GM23338 (cell line): ENCODE measurements at regions not wholly inside any gene's neighbourhood (a gene's known extent, or its start where the extent isn't known, plus 50 kb on each side); places are given as distances from the start of the nearest gene placed in this dataset.

Experiments used
- ATAC-seq: fragments of 200-7000 bp; cut with Tn5 transposase; 3 replicates; pipeline ENCODE4 v1.9.1; 2020
- DNase-seq: peaks from one replicate; pipeline ENCODE4 v3.0.0-alpha.2; 2015; ENCODE audit warnings: low spot score
- H2AFZ ChIP-seq: fragments of 200-600 bp; sonication (generic); 2 replicates; pipeline ENCODE4 v1.8.0; 2016; ENCODE audit warnings: antibody characterized with exemption, mild to moderate bottlenecking, moderate library complexity
- H3F3A ChIP-seq: fragments of 200-600 bp; sonication (generic); replicated peaks from 2 replicates; pipeline ENCODE4 v1.8.0; 2017; ENCODE audit warnings: antibody characterized with exemption, mixed run types, low read depth
- H3K27ac ChIP-seq: fragments of 200-600 bp; sonication (generic); 2 replicates; pipeline ENCODE4 v1.6.1; 2016; ENCODE audit warnings: low read depth
- H3K27me3 ChIP-seq: fragments of 200-600 bp; sonication (generic); 2 replicates; pipeline ENCODE4 v1.8.0; 2016; ENCODE audit warnings: mild to moderate bottlenecking, mixed run types, moderate library complexity; ENCODE audit not compliant: insufficient read depth
- H3K36me3 ChIP-seq: fragments of 200-600 bp; sonication (generic); 2 replicates; pipeline ENCODE4 v1.8.0; 2016; ENCODE audit warnings: mild to moderate bottlenecking; ENCODE audit not compliant: insufficient read depth
- H3K4me1 ChIP-seq: fragments of 200-600 bp; sonication (generic); 2 replicates; pipeline ENCODE4 v1.8.0; 2016; ENCODE audit warnings: mild to moderate bottlenecking, moderate library complexity; ENCODE audit not compliant: insufficient read depth
- H3K4me2 ChIP-seq: fragments of 200-600 bp; sonication (generic); 2 replicates; pipeline ENCODE4 v1.7.1; 2017; ENCODE audit warnings: mixed run types
- H3K4me3 ChIP-seq: fragments of 200-600 bp; sonication (generic); 2 replicates; pipeline ENCODE4 v1.6.1; 2016; ENCODE audit warnings: mixed run types
- H3K79me2 ChIP-seq: fragments of 200-600 bp; sonication (generic); replicated peaks from 2 replicates; pipeline ENCODE4 v1.8.0; 2017; ENCODE audit warnings: mild to moderate bottlenecking; ENCODE audit not compliant: insufficient read depth
- H3K9me2 ChIP-seq: fragments of 200-600 bp; sonication (generic); 2 replicates; pipeline ENCODE4 v1.8.0; 2017; ENCODE audit not compliant: insufficient read depth
- H4K20me1 ChIP-seq: fragments of 200-600 bp; sonication (generic); replicated peaks from 2 replicates; pipeline ENCODE4 v1.8.0; 2017; ENCODE audit warnings: mild to moderate bottlenecking; ENCODE audit not compliant: insufficient read depth
- H3K27ac Mint-ChIP-seq: 2 replicates; pipeline ENCODE4 v1.8.0; 2020; ENCODE audit warnings: inconsistent platforms, mild to moderate bottlenecking, moderate library complexity, mixed read lengths
- H3K27me3 Mint-ChIP-seq: 3 replicates; pipeline ENCODE4 v1.8.0; 2022; ENCODE audit warnings: low read depth, mild to moderate bottlenecking, moderate library complexity, mixed read lengths, inconsistent platforms; ENCODE audit not compliant: insufficient read depth, poor library complexity
- H3K36me3 Mint-ChIP-seq: 3 replicates; pipeline ENCODE4 v1.8.0; 2021; ENCODE audit warnings: low read depth, mild to moderate bottlenecking, inconsistent platforms, moderate library complexity, mixed read lengths
- H3K4me1 Mint-ChIP-seq: 3 replicates; pipeline ENCODE4 v1.8.0; 2020; ENCODE audit warnings: mild to moderate bottlenecking, inconsistent platforms, mixed read lengths
- H3K4me3 Mint-ChIP-seq: 3 replicates; pipeline ENCODE4 v1.8.0; 2021; ENCODE audit warnings: moderate library complexity, mild to moderate bottlenecking, inconsistent platforms, mixed read lengths
- H3K9me3 Mint-ChIP-seq: 3 replicates; pipeline ENCODE4 v1.8.0; 2020; ENCODE audit warnings: moderate library complexity, mild to moderate bottlenecking, inconsistent platforms, mixed read lengths
- CREB1 ChIP-seq: fragments of 250-450 bp; sonication (Bioruptor Pico); IDR thresholded peaks from 2 replicates; pipeline ENCODE4 v1.5.0; 2020; ENCODE audit warnings: low read depth, mild to moderate bottlenecking, moderate library complexity
- ETS1 ChIP-seq: IDR thresholded peaks from 2 replicates; pipeline ENCODE4 v1.6.1; 2016; ENCODE audit warnings: antibody characterized with exemption
- JUNB ChIP-seq: IDR thresholded peaks from one replicate; pipeline ENCODE4 v1.6.1; 2016; ENCODE audit warnings: antibody characterized with exemption; ENCODE audit not compliant: unreplicated experiment
- NANOG ChIP-seq: IDR thresholded peaks from 2 replicates; pipeline ENCODE4 v1.6.1; 2016; ENCODE audit warnings: antibody characterized with exemption, borderline replicate concordance
- REST ChIP-seq: IDR thresholded peaks from one replicate; pipeline ENCODE4 v1.6.1; 2018; ENCODE audit warnings: antibody characterized with exemption; ENCODE audit not compliant: unreplicated experiment
- STAT1 ChIP-seq: IDR thresholded peaks from one replicate; pipeline ENCODE4 v1.6.1; 2016; ENCODE audit warnings: antibody characterized with exemption; ENCODE audit not compliant: unreplicated experiment
- ZNF114 ChIP-seq: fragments of 250-450 bp; sonication (Bioruptor Pico); IDR thresholded peaks from 2 replicates; pipeline ENCODE4 v1.5.0; 2020; ENCODE audit warnings: mild to moderate bottlenecking, moderate library complexity
- ZNF462 ChIP-seq: fragments of 250-450 bp; sonication (Bioruptor Pico); IDR thresholded peaks from 2 replicates; pipeline ENCODE4 v1.5.0; 2020; ENCODE audit warnings: mild to moderate bottlenecking, moderate library complexity
- TF ChIP-seq, protein P1 (sequence below), 2 experiments: fragments of 200-600 bp in 1 of 2; sonication (generic) in 1 of 2; conservative IDR thresholded peaks; 2 replicates each; pipeline versions ENCODE4 v1.5.1 to v1.6.1; 2016 to 2017; ENCODE audit warnings: antibody characterized with exemption in 2 of 2, low read depth in 2 of 2, mild to moderate bottlenecking in 2 of 2, moderate library complexity in 1 of 2

DNA sequence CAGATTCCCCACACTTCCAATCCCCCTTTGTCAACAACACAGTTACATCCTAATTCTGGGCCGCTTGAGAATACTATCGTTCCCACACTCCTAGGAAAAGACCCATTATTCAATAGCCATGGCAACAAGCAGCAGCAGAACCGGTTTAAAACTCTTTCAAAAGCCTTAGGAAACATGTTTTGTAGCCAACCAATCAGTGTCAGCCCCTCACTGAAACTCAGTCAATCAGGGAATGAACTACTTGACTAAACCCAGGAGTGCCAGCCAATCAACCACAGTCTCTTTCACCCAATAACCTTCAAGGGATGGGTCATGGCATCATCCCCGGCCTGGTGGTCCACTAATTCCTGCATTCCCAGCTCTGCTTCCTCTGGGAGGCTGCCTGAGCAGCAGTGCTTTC, 204.8 kb upstream of the HS6ST1 start:
- Histone ChIP-seq H3K4me1 (no peaks in the 10 kb centered on the region), H4K20me1 (no peaks in the 10 kb centered on the region), H3K27me3 (no peaks in the 10 kb centered on the region), H3K36me3 (no peaks in the 10 kb centered on the region), H2AFZ (no peak overlapping the region), H3K4me2 (no peak overlapping the region), H3K79me2 (no peaks in the 10 kb centered on the region), H3K27ac (no peak overlapping the region), H3F3A (no peaks in the 10 kb centered on the region), H3K4me3 (no peak overlapping the region), H3K9me2 (no peaks in the 10 kb centered on the region)
- Mint-ChIP-seq H3K27ac (no peak overlapping the region), H3K4me1 (peaks cover 2% of the 10 kb centered on the region; the same call in 1 of the 3 replicates), H3K36me3 (no peaks in the 10 kb centered on the region), H3K9me3 (peaks cover 3% of the 10 kb centered on the region; the same call in 2 of the 3 replicates), H3K4me3 (no peak overlapping the region), H3K27me3 (peaks cover 13% of the 10 kb centered on the region)
- ATAC-seq = peak; percentile 49
- DNase-seq = peak; percentile 38
- TF ChIP-seq CREB1 = no peak
- TF ChIP-seq ZNF462 (CRISPR knock-in tag) = no peak
- no peak for TF ChIP-seq REST
- TF ChIP-seq, protein P1, sequence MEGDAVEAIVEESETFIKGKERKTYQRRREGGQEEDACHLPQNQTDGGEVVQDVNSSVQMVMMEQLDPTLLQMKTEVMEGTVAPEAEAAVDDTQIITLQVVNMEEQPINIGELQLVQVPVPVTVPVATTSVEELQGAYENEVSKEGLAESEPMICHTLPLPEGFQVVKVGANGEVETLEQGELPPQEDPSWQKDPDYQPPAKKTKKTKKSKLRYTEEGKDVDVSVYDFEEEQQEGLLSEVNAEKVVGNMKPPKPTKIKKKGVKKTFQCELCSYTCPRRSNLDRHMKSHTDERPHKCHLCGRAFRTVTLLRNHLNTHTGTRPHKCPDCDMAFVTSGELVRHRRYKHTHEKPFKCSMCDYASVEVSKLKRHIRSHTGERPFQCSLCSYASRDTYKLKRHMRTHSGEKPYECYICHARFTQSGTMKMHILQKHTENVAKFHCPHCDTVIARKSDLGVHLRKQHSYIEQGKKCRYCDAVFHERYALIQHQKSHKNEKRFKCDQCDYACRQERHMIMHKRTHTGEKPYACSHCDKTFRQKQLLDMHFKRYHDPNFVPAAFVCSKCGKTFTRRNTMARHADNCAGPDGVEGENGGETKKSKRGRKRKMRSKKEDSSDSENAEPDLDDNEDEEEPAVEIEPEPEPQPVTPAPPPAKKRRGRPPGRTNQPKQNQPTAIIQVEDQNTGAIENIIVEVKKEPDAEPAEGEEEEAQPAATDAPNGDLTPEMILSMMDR (conservative IDR thresholded peaks at IDR 0.05; ENCODE audit: low read depth in 2 of 2) = no peak
- no peak for TF ChIP-seq ZNF114
- no peak for TF ChIP-seq ETS1
- TF ChIP-seq JUNB = no peak
- no peak for TF ChIP-seq STAT1
- no peak for TF ChIP-seq NANOG
